Liver (tissue), 8 donors: ENCODE measurements at regions not wholly inside any gene's neighbourhood (a gene's known extent, or its start where the extent isn't known, plus 50 kb on each side); places are given as distances from the start of the nearest gene placed in this dataset.

Source experiments
- DNase-seq: peaks from one replicate; pipeline ENCODE4 v3.0.0-alpha.2; 2017; ENCODE audit warnings: low spot score
- H3K27ac ChIP-seq, 2 donors: one replicate each; pipeline ENCODE4 v1.7.0; 2013; ENCODE audit warnings: inconsistent platforms in 2 of 2, low read length in 2 of 2, control low read depth in 1 of 2, low read depth in 1 of 2, mild to moderate bottlenecking in 1 of 2
- H3K27me3 ChIP-seq, 4 donors: one replicate each; pipeline versions ENCODE4 v1.6.1 to v1.7.0; 2013; ENCODE audit warnings: low read length in 3 of 4, inconsistent platforms in 1 of 4, mild to moderate bottlenecking in 1 of 4, moderate library complexity in 1 of 4; ENCODE audit not compliant: control insufficient read depth in 4 of 4, insufficient read depth in 4 of 4
- H3K36me3 ChIP-seq, 4 donors: one replicate each; pipeline versions ENCODE4 v1.6.1 to v1.7.0; 2013; ENCODE audit warnings: low read length in 3 of 4, mild to moderate bottlenecking in 3 of 4, low read depth in 1 of 4, moderate library complexity in 1 of 4; ENCODE audit not compliant: control insufficient read depth in 4 of 4, insufficient read depth in 3 of 4
- H3K4me1 ChIP-seq, 4 donors: one replicate each; pipeline versions ENCODE4 v1.6.1 to v1.7.0; 2013; ENCODE audit warnings: low read length in 3 of 4, mild to moderate bottlenecking in 3 of 4, moderate library complexity in 1 of 4; ENCODE audit not compliant: control insufficient read depth in 4 of 4, insufficient read depth in 4 of 4
- H3K4me3 ChIP-seq, 3 donors: one replicate each; pipeline versions ENCODE4 v1.6.1 to v1.7.0; 2013; ENCODE audit warnings: low read length in 3 of 3, control low read depth in 1 of 3, low read depth in 1 of 3, mild to moderate bottlenecking in 1 of 3
- H3K9ac ChIP-seq, 2 donors: one replicate each; pipeline ENCODE4 v1.7.0; 2013; ENCODE audit warnings: low read length in 2 of 2, mild to moderate bottlenecking in 2 of 2, moderate library complexity in 2 of 2, control low read depth in 1 of 2, low read depth in 1 of 2
- H3K9me3 ChIP-seq, 4 donors: one replicate each; pipeline versions ENCODE4 v1.6.1 to v1.7.0; 2013; ENCODE audit warnings: low read length in 3 of 4; ENCODE audit not compliant: control insufficient read depth in 4 of 4
- ATF3 ChIP-seq: IDR thresholded peaks from 2 replicates; pipeline ENCODE4 v1.6.1; 2016; ENCODE audit warnings: antibody characterized with exemption
- CTCF ChIP-seq: fragments of 150-350 bp; IDR thresholded peaks from 2 replicates; pipeline ENCODE4 v1.5.1; 2017; ENCODE audit warnings: improper control_type of control experiment, low read depth, low read length; ENCODE audit not compliant: missing input control
- EGR1 ChIP-seq, 2 donors: IDR thresholded peaks; 2 replicates each; pipeline ENCODE4 v1.6.1; 2016 to 2018; ENCODE audit warnings: antibody characterized with exemption in 2 of 2, low read depth in 2 of 2
- FOXA1 ChIP-seq: IDR thresholded peaks from 2 replicates; pipeline ENCODE4 v1.6.1; 2016; ENCODE audit warnings: antibody characterized with exemption
- FOXA2 ChIP-seq: IDR thresholded peaks from 2 replicates; pipeline ENCODE4 v1.6.1; 2016; ENCODE audit warnings: antibody characterized with exemption
- GABPA ChIP-seq, 2 donors: IDR thresholded peaks in 1 of 2; conservative IDR thresholded peaks in 1 of 2; 2 replicates each; pipeline ENCODE4 v1.6.1; 2016; ENCODE audit warnings: antibody characterized with exemption in 2 of 2, mild to moderate bottlenecking in 1 of 2, moderate library complexity in 1 of 2
- HNF4A ChIP-seq, 2 donors: conservative IDR thresholded peaks; 2 replicates each; pipeline ENCODE4 v1.6.1; 2016; ENCODE audit warnings: antibody characterized with exemption in 2 of 2, mild to moderate bottlenecking in 2 of 2
- JUND ChIP-seq, 2 donors: IDR thresholded peaks; 2 replicates each; pipeline ENCODE4 v1.6.1; 2016; ENCODE audit warnings: antibody characterized with exemption in 2 of 2
- MAX ChIP-seq: IDR thresholded peaks from 2 replicates; pipeline ENCODE4 v1.6.1; 2016; ENCODE audit warnings: antibody characterized with exemption
- NR2F2 ChIP-seq: IDR thresholded peaks from 2 replicates; pipeline ENCODE4 v1.6.1; 2016; ENCODE audit warnings: antibody characterized with exemption
- RAD21 ChIP-seq, 2 donors: IDR thresholded peaks; 2 replicates each; pipeline ENCODE4 v1.6.1; 2016; ENCODE audit warnings: antibody characterized with exemption in 2 of 2, mild to moderate bottlenecking in 2 of 2
- REST ChIP-seq: IDR thresholded peaks from 2 replicates; pipeline ENCODE4 v1.6.1; 2016; ENCODE audit warnings: antibody characterized with exemption, mild to moderate bottlenecking
- RXRA ChIP-seq, 2 donors: IDR thresholded peaks; 2 replicates each; pipeline ENCODE4 v1.6.1; 2017 to 2018; ENCODE audit warnings: antibody characterized with exemption in 2 of 2, mild to moderate bottlenecking in 1 of 2
- SP1 ChIP-seq: IDR thresholded peaks from 2 replicates; pipeline ENCODE4 v1.6.1; 2018; ENCODE audit warnings: antibody characterized with exemption, mild to moderate bottlenecking
- TAF1 ChIP-seq: conservative IDR thresholded peaks from 2 replicates; pipeline ENCODE4 v1.6.1; 2016; ENCODE audit warnings: antibody characterized with exemption, mild to moderate bottlenecking
- YY1 ChIP-seq: IDR thresholded peaks from 2 replicates; pipeline ENCODE4 v1.6.1; 2016; ENCODE audit warnings: antibody characterized with exemption, mild to moderate bottlenecking
- WGBS: extraction: QIAGEN DNeasy Blood & Tissue Kit; methylation state at CpG from one replicate; pipeline ENCODE4 v1.1.7; 2013; 5-methylcytosine and 5-hydroxymethylcytosine counted together
- TF ChIP-seq, protein P1 (sequence below): IDR thresholded peaks from 2 replicates; pipeline ENCODE4 v1.6.1; 2016; ENCODE audit warnings: antibody characterized with exemption
- donor health status: healthy.
- donor health status: healthy.
- donor health status: healthy.
- donor health status: healthy.
- donor health status: healthy.

DNA sequence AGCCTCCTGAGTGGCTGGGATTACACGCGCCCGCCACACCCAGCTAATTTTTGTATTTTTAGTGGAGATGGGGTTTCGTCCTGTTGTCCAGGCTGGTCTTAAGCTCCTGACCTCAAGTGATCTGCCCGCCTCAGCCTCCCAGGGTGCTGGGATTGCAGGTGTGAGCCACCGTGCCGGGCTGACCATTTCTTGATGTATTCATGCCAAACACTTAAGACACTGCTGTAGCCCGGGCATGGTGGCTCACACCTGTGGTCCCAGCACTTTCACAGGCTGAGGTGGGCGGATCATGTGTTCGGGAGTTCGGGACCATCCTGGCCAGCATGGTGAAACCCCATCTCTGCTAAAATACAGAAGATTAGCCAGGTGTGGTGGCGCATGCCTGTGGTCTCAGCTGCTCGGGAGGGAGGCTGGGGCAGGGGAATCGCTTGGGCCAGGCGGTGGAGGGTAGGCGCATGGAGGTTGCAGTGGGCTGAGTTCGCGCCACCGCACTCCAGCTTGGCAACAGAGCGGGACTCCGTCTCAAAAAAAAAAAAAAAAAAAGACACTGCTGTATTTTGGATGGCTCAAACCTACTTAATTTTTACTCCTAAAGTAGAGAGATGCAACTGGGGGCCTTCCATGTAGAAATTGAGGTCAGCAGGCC is 140.8 kb downstream of the NUP35 start (continued):
- TF ChIP-seq JUND (IDR thresholded peaks at IDR 0.05): no peak
- TF ChIP-seq RXRA (IDR thresholded peaks at IDR 0.05): no peak
- TF ChIP-seq MAX: no peak
- TF ChIP-seq ATF3: no peak
- TF ChIP-seq NR2F2: no peak
- no peak for TF ChIP-seq YY1
- TF ChIP-seq RAD21 (IDR thresholded peaks at IDR 0.05): no peak
- no peak for TF ChIP-seq GABPA (IDR thresholded peaks at IDR 0.05 in 1 of 2, conservative IDR thresholded peaks at IDR 0.05 in 1 of 2)
- no peak for TF ChIP-seq TAF1
- no peak for TF ChIP-seq HNF4A (conservative IDR thresholded peaks at IDR 0.05)

DNA sequence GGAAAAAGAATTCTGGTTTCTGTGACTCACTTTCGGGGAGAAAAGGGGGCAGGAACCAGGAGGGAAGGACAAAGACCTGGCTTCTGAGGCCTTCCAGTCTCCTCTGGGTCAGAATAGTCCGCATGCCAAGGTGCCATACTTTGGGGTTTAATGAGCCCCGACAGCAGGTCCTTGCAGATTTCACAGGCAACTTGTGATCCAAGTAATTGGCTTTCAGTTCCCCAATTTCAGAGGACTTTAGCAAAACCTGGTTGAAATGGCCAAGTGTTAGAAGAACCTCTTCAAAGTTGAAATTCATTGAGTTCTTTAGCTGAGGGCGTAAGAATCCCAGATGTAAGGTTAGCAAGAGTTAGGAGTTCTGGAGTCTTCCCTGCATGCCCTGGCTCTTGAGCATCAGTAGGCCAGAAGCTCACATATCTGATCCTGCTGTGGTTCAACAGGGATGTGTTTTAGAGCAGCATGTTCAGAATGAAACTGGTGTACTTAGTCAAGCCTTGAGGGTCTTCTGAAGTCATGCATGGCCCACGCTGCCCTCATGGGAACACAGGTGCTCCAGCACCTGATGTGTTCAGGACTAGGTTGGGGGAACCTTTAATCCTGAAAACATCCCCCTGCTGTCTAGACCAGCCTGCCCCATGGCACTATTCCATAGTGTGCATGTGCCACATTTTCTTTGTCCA is 143.0 kb downstream of the NUP35 start:
- no peak for TF ChIP-seq REST
- no peak for TF ChIP-seq HNF4A (conservative IDR thresholded peaks at IDR 0.05)
- TF ChIP-seq JUND (IDR thresholded peaks at IDR 0.05): no peak
- no peak for TF ChIP-seq FOXA1
- no peak for TF ChIP-seq GABPA (IDR thresholded peaks at IDR 0.05 in 1 of 2, conservative IDR thresholded peaks at IDR 0.05 in 1 of 2)
- TF ChIP-seq, protein P1, sequence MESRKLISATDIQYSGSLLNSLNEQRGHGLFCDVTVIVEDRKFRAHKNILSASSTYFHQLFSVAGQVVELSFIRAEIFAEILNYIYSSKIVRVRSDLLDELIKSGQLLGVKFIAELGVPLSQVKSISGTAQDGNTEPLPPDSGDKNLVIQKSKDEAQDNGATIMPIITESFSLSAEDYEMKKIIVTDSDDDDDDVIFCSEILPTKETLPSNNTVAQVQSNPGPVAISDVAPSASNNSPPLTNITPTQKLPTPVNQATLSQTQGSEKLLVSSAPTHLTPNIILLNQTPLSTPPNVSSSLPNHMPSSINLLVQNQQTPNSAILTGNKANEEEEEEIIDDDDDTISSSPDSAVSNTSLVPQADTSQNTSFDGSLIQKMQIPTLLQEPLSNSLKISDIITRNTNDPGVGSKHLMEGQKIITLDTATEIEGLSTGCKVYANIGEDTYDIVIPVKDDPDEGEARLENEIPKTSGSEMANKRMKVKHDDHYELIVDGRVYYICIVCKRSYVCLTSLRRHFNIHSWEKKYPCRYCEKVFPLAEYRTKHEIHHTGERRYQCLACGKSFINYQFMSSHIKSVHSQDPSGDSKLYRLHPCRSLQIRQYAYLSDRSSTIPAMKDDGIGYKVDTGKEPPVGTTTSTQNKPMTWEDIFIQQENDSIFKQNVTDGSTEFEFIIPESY: no peak
- TF ChIP-seq NR2F2: no peak
- TF ChIP-seq YY1: no peak
- no peak for TF ChIP-seq FOXA2
- TF ChIP-seq RXRA (IDR thresholded peaks at IDR 0.05): no peak
- TF ChIP-seq ATF3: no peak
- TF ChIP-seq CTCF: no peak
- no peak for TF ChIP-seq RAD21 (IDR thresholded peaks at IDR 0.05)
- no peak for TF ChIP-seq TAF1
- no peak for TF ChIP-seq MAX
- TF ChIP-seq SP1: no peak
- no peak for TF ChIP-seq EGR1 (IDR thresholded peaks at IDR 0.05; ENCODE audit: low read depth in 2 of 2)
- no peak overlapping the region for H3K4me3 ChIP-seq
- 84% methylated on average over 5 of the region's 5 CpGs for WGBS

More for the DNA sequence above, 143.0 kb downstream of the NUP35 start:
- Histone ChIP-seq H3K27ac (no peak overlapping the region), H3K9ac (no peak overlapping the region), H3K27me3 (no peaks in the 10 kb centered on the region), H3K4me1 (no peaks in the 10 kb centered on the region), H3K36me3 (no peaks in the 10 kb centered on the region), H3K9me3 (no peaks in the 10 kb centered on the region)
- DNase-seq: no peak
